SK-N-MC (cell line): ENCODE measurements at regions not wholly inside any gene's neighbourhood (a gene's known extent, or its start where the extent isn't known, plus 50 kb on each side); places are given as distances from the start of the nearest gene placed in this dataset.

ENCODE experiments used
- EZH2 ChIP-seq: fragments of 200-600 bp; sonication (generic); IDR thresholded peaks from one replicate; pipeline ENCODE4 v1.6.1; 2017; ENCODE audit warnings: antibody characterized with exemption
- FOXP2 ChIP-seq: optimal IDR thresholded peaks from 2 replicates; pipeline ENCODE3; 2011; ENCODE audit warnings: mild to moderate bottlenecking, moderate library complexity; ENCODE audit not compliant: insufficient read depth; ENCODE audit errors: extremely low read length, control extremely low read depth
- POLR2AphosphoS5 ChIP-seq: IDR thresholded peaks from 2 replicates; pipeline ENCODE4 v1.6.1; 2012; ENCODE audit warnings: mild to moderate bottlenecking, low read depth, low read length, borderline replicate concordance

- TF ChIP-seq POLR2AphosphoS5, result no peak
- TF ChIP-seq EZH2, result no peak
- no peak for TF ChIP-seq FOXP2
Measured at GRCh38 chr18:73891572-73892421, 255.8 kb downstream of the FBXO15 start.
